GM19023 (cell line): ENCODE measurements at regions not wholly inside any gene's neighbourhood (a gene's known extent, or its start where the extent isn't known, plus 50 kb on each side); places are given as distances from the start of the nearest gene placed in this dataset.

Source experiments
- ATAC-seq: cut with Tn5 transposase; IDR thresholded peaks from one replicate; pipeline ENCODE4 v1.9.1; 2021; ENCODE audit warnings: mild to moderate bottlenecking, moderate library complexity; ENCODE audit not compliant: unreplicated experiment

DNA sequence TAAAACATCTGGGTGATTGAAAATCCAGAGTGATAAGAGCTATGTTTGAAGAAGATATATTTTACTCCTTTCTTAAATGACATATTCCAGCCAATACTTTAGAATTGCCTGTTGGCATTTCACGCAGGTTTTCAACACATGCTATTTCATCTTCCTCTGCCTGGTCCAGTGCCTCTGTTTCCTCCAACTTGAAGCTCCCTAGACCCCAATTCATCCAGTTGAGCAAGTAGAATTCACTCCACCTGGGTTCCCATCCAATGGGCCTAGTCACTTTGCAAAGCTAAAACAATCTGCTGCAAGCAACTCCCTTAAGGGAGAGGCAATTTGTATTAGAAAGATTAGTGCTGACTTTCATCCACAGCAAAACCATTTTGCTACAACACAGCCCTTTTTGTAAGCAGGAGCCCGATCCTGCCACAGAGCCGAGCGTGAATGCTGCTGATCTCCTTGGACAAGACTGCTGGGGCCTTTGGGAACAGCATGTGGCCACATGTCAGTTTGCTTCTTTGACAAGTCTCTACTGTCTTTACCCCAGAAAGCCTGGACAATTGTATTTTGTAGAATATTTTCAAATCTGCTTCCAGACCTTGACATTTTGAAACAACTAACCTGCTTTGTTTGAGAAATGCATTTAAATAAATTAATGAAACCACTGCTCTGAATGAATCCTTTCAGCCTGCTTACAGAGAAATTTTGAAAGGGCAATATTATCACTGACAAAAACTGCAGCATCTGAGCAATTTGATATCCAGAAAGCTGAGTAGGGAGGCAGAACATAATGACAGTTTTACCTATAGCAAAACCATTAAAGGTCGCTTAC is 259.1 kb downstream of the TDRD15 start:
- no peak for ATAC-seq

DNA sequence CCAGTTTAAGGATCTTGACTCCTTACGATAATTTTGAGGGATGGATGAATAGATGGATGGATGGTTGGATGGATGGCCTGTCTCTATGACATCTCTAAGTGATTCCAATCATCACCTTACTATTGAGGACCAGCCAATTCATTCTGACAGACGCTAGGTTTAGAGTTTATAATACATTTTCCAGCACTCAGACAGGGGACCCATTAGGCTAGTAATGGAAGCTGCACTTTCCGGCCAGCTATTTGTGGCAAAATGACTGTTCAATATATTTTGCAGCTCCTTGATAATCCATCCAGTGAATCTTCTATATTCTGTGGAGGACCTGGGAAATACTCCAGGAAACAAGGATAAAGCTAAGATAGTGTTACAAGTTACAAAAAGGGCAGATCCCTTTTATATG is 262.9 kb downstream of the TDRD15 start:
- no peak for ATAC-seq

DNA sequence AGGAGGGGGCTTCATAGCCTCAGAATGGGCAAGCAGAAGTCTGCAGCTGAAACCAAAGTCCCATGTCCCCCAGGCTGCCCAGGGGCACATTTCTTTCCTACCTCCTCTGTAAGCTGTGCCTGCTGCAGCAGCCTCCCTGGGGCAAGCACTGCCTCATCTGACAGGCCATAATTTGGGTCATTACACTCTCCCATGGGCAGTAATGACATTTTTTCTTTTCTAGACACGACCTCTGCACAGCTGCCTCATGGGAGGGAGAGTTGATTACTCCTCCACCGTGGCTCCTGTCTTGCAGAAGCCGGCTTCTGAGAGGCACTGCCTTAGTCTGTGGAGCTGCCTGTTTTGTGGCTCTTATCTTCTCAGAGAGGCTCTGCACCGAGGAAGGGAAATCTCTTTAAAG is 268.9 kb downstream of the TDRD15 start:
- no peak for ATAC-seq

DNA sequence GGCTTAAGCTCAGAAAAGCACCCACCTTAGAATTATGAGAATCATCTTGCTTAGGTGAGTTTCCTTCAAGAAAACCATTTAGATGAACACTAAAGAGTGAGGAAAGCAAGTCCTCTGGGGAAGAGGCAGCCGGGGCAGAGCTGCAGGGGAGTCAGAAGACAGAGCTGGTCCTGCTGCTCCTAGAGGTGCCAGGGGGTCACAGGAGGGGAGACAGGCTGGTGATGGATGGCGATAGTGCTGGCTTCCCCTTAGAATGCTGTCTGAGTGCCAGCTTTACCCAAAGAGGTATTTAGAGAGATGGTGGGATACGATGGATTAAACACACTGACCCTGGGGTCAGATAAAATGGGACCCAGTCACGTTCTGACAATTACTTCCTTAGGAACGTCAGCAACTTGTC is 269.4 kb downstream of the TDRD15 start:
- ATAC-seq: no peak

DNA sequence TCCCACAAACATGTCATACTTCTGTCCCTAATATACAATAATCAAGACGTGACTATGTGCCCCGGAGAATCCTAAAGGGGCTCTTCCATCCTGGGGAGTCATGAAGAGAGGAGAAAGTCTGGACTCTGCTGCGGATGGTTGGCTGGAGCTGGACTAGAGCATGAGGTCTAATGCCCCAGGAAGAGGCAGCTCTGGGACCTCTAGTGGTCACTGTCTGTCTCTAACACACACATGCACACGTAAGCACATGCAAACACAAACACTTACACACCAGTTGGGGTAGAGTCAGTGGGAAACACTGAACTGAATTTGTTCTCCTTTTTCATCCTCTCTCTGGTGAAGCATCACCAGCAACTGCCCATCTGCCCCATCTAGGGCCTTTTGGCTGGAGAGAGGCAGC is 271.6 kb downstream of the TDRD15 start:
- ATAC-seq: no peak

DNA sequence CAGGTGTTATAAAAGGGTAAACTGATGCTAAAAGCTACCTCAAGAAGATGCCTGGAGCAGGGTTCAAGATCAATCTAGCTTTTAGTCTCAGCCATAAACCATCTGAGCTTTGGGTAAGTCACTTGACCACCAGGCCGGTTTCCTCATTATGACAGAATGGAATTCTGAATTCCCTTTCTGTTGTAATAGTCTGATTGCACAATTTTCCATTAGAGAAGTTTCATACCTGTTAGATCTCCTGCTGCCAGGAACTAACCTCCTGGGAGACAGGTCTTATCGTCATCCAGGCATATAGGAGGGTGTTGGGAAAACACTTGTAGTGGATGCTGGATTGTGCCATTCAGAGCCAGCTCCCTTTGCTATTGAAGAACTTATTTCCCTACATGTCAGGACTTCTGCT is 272.5 kb downstream of the TDRD15 start:
- no peak for ATAC-seq

DNA sequence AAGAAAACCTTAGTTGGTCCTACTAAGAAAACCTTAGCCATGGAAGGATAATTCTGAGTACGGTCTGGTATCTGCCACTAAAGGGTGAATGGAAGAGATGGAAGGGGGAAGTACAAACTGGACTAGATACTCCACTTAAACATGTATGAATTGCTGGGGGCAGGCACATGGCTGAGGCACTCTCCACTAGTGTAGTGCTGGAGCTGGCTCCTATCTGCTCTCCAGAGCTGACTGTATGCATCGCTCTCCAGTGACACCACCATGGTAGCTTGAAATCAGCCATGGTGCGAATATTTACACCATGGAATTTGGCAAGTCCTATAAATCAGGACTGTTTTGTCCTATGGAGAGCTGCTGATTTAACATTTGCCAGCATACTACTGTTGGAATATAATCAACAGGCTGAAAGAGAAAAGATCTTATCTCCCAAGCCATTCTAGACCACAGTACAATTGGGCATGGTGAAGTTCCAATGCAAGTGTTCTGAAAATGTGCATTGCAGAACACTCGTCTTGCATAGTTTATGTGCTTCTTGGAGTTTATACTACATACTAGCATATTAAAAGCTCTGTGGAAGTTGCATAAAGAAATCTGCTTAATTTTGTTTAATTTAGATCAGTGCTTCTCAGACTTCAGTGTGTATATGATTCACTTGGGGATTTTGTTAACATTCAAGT is 277.4 kb downstream of the TDRD15 start:
- no peak for ATAC-seq

DNA sequence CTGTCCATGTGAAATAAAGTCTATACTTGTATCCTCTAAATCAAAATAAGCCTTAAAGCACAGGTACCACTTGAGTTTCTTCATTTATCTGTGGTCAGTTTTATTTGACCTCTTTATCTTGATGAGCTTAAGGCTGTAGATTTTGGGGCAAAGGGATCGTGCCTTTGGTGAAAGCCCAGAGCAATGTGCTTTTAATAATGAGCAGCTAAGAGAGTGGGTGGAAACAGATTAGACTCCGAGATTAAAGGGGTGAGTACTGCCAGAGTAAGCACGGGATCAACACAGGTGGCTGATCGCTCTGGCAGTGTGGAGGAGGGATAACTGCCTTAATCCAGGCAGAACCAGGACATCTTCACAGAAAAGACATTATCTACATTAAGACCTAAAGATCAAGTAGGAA is 280.4 kb downstream of the TDRD15 start:
- ATAC-seq: no peak

DNA sequence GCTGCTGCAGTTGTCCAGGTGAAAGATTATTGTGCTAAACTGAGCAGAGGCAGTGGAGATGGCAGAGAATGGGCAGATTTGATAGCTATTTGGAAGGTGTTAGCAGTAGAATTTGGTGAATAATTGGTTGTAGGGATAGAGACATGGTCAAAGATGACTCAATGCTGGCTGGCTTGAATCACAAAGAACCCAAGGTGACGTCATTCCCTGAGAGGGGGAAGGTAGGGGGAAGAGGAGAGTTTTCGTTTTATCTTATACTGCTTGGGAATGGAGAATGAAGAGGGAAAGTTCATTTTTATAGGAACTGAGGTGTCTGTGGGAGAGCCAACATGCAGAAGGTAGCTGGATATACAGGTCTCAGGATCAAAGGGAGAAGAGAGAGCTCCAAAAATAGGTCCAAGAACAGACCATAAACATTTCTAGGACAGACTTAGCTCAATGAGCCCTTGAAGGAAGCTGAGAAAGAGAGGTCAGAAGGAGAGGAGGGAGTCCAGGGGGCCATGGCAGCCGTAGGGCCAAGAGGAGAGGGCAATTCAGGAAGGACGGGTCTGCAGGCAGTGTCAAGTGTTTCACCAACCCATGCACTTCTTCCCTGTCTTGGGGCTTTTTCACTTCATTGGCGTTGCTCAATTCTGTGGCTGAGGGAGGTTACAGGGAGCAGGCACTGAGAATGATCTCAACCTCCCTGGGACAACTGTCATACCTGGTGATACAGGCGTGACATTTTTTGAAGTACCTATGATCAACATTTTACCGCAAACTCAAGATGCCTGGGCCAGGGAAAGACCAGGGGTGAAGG is 281.3 kb downstream of the TDRD15 start:
- ATAC-seq: no peak

DNA sequence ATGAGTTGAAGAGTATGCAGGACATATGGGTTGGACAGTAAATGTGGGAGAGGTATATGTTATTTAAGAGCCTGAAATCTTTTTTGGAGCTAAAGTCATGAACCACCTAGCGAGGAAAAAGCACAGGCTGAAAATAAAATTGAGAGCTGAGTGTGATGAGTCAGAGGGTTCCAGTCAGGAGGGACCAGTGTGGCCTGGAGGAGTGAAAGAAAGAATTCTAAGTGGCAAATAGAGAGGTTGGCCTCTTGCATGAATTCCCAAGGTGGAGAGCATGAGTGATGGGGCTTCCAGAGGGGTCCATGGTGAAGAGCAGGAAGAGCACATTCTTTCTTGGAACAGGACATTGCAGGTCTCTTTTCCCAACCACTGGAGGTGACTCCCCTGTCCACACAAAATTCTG is 282.6 kb downstream of the TDRD15 start:
- ATAC-seq: no peak

DNA sequence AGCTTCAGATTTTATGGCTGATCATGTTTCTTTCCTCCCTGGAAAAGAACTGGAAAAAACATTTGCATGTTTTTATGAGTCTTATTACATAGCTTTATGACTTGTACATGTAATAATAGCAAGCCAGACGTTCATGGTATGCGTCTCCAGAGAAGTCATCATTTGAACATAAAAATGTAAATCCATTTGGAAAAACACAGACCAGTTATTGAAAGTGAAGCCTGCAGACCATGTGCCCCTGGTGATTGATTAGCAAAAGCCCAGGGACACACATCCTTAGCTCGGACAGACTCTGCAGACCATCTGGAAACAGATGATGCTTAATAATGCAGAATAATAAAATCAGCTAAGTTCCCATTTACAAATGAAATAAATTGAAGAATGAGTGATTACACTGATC is 283.1 kb downstream of the TDRD15 start:
- ATAC-seq: no peak

DNA sequence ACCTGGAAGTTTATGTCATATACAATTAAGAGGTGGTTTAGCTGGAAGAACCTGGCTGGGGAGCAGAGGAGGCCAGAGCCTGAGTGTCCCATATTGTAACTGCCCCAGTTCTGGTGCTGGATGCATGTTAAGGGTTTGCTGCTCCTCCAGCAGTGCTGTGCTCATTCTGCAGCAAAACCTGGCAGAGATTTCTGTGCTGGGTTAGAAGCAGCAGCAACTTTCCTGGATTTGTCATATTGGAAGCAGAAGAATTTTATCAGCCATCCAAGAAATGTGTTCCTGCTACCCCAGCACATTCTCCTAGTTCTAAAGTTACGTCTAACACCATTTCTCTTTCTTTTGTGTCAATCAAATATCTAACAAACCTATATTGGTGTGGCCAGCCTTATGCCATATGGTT is 284.1 kb downstream of the TDRD15 start:
- ATAC-seq: no peak

DNA sequence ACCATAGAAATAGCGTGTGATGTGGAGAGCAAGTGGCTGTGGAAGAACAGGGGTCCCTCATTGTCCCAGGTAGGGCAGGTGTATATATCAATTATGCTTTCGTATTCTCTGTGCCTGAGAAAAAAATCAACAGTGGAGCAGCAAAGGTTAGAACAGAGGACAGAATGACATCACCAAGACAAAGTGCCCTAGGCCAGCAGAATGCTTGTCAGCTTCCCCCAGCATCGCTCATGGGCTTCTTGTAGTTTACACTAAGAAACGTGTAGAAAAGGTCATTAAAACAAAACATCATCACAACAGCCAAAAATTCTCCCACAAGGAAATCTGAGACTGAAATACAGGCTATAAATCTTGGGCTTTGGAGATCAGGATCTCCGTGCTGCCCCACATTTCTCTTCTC is 288.0 kb downstream of the TDRD15 start:
- no peak for ATAC-seq

DNA sequence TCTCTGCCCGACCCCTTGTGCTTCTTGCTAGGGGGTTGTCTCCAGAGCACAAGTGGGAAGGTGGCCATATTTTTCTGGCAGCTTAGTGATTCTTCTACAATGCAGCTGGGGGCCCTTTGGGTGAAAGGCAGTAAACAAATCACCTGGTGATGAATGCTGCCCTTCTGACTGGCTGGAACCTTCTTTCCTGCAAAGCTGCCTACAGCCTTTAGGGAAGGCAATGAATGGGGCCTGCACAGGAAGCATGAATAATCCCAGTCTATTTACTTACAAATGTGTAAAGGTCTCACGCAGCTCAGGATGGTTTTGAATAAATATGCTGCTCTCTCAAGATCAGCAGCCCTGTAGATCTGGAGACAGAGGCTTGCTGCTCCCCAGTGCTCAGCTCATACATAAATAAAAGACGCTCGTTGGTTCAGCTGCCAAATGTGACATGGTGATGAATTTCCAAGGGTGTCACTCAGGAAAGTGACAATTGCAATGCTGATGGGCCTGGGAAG is 289.2 kb downstream of the TDRD15 start:
- ATAC-seq: no peak

DNA sequence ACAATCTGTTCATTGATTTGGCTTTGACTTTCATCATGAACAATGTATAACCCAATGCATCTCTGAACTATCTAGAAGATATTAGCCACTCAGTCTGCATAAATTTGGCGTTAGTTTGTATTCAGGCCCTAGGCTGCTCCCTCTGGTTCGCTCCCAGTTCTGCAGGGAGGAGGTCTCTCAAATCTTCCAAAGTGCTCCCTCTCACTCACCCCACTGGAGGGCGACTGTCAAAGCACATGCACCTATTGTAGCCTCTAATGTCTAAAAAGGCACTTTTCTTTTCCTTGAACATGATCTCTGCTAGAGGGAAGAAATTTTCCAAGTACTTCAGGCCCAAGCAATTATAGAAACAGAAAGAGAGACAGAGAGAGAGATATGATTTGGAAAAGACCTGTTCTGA is 291.5 kb downstream of the TDRD15 start:
- no peak for ATAC-seq

DNA sequence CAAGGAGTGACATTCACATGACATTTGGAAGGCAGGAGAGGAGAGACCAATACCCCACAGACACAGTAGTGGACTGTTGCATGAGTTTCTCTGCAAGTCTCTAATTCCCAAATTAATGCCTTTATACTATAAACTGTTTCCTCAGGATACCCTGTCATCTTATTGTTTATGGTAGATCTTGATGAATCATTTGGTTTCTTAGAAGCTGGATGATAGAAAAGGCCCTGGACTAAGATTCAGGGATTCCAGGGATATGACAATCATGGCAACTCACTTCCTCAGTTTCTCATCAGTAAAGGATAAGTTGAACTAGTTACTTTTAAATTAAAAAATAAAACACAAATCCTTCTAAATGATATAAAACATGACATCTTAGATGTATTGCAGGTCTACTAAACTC is 292.5 kb downstream of the TDRD15 start:
- ATAC-seq: no peak

DNA sequence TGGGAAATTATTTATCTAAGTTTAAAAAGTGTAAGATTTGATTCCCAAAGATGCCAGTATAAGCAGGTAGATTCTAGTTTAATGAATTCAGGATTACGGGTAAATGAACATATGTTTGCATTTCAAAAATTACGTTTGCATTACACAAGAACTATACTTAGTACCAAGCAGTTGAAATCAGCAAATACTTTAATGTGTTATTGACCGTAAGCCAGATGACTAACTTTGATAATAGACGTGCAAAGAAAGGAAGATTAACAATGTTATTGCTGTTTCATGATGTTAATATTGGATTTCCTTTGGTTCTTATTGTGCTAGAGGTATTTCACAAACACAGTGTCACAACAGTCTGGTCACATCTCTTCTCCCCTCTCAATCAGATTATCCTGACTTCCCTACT is 294.7 kb downstream of the TDRD15 start:
- ATAC-seq: no peak

DNA sequence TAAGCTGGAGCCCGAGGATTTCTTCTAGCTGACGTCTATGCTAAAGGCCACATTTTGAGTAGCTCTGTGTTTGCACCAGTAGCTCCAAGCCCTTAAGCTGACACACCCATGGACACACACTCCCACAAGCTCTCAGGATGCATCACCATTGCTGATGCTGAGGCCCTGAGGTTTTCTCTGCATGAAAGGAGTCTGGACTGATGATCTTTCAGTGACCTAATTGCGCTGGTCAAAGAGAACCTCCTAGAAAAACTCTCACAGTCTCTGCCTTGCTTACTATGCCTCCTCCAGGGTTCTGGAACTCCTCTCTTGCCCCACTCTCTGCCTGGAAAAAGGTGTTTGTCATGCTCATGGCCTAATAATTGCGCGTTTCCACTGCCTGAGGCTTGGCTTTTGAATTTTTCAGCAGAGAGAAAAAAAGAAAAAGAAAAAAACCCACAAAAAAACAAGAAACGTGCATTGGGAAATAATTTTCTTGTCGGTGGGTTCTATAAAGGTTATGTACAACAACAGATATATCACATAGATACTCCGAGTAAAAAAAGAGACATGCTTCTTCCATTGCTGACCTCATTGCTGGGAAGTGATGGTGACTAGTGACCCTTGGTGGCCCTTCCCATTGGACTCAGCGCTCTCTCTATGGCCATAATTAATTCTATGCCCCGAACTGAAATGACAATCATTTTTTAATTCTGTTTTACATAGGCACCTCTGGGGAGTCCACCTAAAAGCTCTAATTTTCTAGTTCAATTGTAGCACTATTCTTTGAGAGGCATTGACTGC is 297.0 kb downstream of the TDRD15 start:
- ATAC-seq: no peak

DNA sequence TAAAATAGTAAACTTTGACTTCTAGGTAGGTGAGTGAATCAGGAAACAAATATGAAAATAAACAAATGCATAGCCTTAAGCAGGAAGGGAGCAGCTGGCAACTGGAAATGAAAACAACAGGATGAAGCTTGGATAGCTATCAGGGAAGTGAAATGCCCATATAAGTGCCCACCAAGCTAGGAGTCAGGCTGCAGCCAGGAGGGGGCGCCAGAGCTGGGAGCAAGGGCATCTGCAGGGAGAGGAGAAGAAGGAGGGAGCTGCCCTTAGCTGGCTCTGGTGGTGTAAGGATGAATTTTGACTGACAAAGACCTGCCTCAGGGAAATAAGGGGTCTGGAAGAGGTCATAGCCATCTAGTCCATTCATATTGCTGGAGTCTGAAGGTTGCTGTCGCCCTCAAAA is 298.3 kb downstream of the TDRD15 start:
- no peak for ATAC-seq

DNA sequence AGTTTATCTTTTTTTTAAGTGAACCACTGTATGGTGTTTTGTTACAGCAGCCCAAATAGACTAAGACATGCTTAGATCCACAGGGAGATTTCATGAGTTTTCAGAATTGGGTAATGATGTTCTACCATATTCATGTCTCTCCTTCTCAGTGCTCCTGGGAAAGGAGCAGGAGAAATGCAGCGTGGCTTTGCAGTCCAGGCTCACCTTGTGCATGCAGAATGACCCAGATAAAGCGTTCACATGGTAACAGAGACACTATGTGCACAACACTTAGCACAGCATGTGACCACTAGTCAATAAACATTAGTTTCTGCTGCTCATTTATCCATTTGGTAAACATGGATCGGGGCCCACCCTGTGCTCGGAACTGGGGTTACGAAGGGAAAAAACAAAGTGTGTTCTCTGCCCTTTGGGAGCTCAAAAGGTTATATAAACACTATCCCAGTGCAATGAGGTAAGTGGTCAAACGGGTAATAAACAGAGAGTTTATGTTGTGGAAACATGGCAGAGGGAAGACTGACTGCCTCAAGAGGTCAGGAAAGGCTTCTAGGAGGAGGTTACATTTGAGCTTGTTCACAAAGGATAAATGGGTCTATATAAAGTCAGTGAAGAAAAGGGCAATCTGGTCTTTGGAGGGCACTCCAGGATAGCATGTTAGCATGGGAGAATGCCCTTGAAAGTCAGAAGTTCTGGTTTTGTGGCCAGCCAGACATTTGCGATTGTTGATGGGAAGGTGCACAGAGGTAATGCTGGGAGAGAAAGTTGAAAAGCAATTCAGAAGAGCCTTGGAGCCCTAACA is 299.2 kb downstream of the TDRD15 start:
- no peak for ATAC-seq
